ENCODE measurements at regions not wholly inside any gene's neighbourhood (a gene's known extent, or its start where the extent isn't known, plus 50 kb on each side); places are given as distances from the start of the nearest gene placed in this dataset. TPM values are rescaled to one million over a fixed set of nuclear protein-coding genes. Genes with fewer than 3 reads are reported as not detected.

DNA sequence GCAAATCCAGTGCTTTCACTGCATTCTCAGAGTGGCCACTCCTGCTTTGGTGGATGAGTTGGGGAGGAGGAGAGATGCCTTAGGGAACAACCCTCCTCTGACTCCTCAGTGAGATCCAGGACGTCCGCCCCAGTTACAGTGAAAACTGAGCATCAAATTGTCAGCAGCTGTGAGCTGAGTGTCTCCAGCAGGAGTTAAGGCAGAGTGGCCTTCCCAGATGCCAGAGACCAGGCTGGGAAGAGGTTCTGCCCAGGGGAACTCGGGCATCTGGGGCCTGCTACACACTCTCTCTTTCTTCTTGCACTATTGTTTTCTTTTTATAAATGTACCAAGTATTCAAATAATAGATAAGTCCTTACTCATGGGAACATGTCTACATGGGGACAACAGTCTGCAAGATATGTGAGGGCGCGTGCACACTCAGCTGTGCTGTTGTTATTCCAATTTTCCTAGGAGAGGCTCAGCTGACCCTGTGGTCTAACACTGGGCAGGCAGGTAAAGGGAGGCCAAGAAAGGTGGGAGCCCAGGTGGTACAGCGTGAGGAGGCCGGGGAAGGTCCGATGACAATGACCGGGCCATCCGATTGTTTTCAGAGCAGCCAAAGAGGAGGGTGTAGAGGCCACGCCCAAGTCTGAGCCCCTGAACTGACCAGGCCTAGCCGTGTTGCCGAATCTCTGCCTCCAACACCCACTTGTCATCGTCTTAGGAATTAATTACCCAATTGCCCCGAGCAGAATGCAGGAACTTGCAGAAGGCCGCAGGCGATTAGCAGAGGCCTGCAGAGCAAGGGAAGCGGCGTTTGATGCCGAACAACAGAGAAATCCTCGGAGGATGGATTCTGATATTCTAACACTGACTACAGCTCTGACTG is 166.9 kb downstream of the ANAPC1 start:
- H3K23ac ChIP-seq (ENCODE audit: low read length in 2 of 2): no peak overlapping the region
- H2BK5ac ChIP-seq (ENCODE audit: low read depth, low read length, poor library complexity, severe bottlenecking): no peak overlapping the region
- H2BK12ac ChIP-seq (ENCODE audit: low read length in 2 of 2): no peak overlapping the region
- no peaks in the 10 kb centered on the region for H3K36me3 ChIP-seq (ENCODE audit: control insufficient read depth in 1 of 2, insufficient read depth in 2 of 2, low read depth in 1 of 2, low read length in 2 of 2)
- H2BK120ac ChIP-seq (ENCODE audit: low read depth, low read length): no peak overlapping the region
- H3K27me3 ChIP-seq (ENCODE audit: control insufficient read depth in 1 of 2, insufficient read depth in 1 of 2, low read length in 2 of 2): no peaks in the 10 kb centered on the region
- H4K8ac ChIP-seq (ENCODE audit: low read length): no peak overlapping the region
- peaks cover 9% of the 10 kb centered on the region for H3K4me1 ChIP-seq (ENCODE audit: control insufficient read depth, insufficient read depth, low read depth, low read length)
- no peak overlapping the region for H3K4me3 ChIP-seq (ENCODE audit: insufficient read depth in 1 of 2, low read depth in 1 of 2, low read length in 2 of 2)
- H3K79me1 ChIP-seq (replicated peaks; ENCODE audit: low read length, poor library complexity, severe bottlenecking): no peaks in the 10 kb centered on the region
- no peak overlapping the region for H2BK15ac ChIP-seq (ENCODE audit: low read depth, poor library complexity, severe bottlenecking)
- no peak overlapping the region for H3K18ac ChIP-seq (ENCODE audit: low read depth in 1 of 2, low read length in 2 of 2)
- H2AK5ac ChIP-seq (ENCODE audit: low read length, severe bottlenecking): no peak overlapping the region
- DNase-seq: no peak
- no peak overlapping the region for H3K4ac ChIP-seq (ENCODE audit: low read depth in 1 of 2, low read length in 2 of 2)
- no peak overlapping the region for H3K14ac ChIP-seq (ENCODE audit: low read length in 2 of 2)
- H3K9me3 ChIP-seq (ENCODE audit: control insufficient read depth, low read length): no peaks in the 10 kb centered on the region
- H3K9ac ChIP-seq (ENCODE audit: low read length): no peak overlapping the region
- no peak overlapping the region for H3K27ac ChIP-seq (ENCODE audit: low read length, poor library complexity, severe bottlenecking)
- no peak overlapping the region for H2AFZ ChIP-seq (ENCODE audit: low read depth, low read length)
- no peak overlapping the region for H4K91ac ChIP-seq (ENCODE audit: low read length)
- 87% methylated on average over 20 of the region's 21 CpGs for WGBS
- H3K4me2 ChIP-seq (ENCODE audit: low read length, poor library complexity, severe bottlenecking): no peak overlapping the region

Small RNA genes in the stretch of these regions (small RNA-seq; reads per million reads assigned to genes)
- not detected for gene MIR4435-2 (ENCODE audit: low read depth)

All from mesenchymal stem cell (in vitro differentiated cells and primary cell).